Astrocyte (in vitro differentiated cells and primary cell): ENCODE measurements at regions not wholly inside any gene's neighbourhood (a gene's known extent, or its start where the extent isn't known, plus 50 kb on each side); places are given as distances from the start of the nearest gene placed in this dataset.

Experiments used
- DNase-seq: peaks from one replicate; pipeline ENCODE4 v3.0.0-alpha.2; 2010; ENCODE audit warnings: low read depth
- FAIRE-seq: peaks from 2 replicates; lab custom pipeline; 2011; peaks lifted over from hg19 to GRCh38; lab: Jason Lieb, UNC
- H2AFZ ChIP-seq: 2 replicates; pipeline ENCODE4 v1.6.0; 2012; ENCODE audit warnings: low read depth, low read length, inconsistent platforms
- H3K27ac ChIP-seq: 2 replicates; pipeline ENCODE4 v1.5.1; 2011; ENCODE audit warnings: low read depth, low read length, inconsistent platforms
- H3K27me3 ChIP-seq: 2 replicates; pipeline ENCODE4 v1.6.0; 2011; ENCODE audit warnings: low read length, inconsistent platforms; ENCODE audit not compliant: insufficient read depth
- H3K36me3 ChIP-seq: 2 replicates; pipeline ENCODE4 v1.5.1; 2011; ENCODE audit warnings: low read length, inconsistent platforms; ENCODE audit not compliant: insufficient read depth
- H3K4me1 ChIP-seq: 2 replicates; pipeline ENCODE4 v1.5.1; 2011; ENCODE audit warnings: low read length, inconsistent platforms; ENCODE audit not compliant: insufficient read depth
- H3K4me2 ChIP-seq: 2 replicates; pipeline ENCODE4 v1.6.0; 2012; ENCODE audit warnings: low read length, inconsistent platforms
- H3K4me3 ChIP-seq: 2 replicates; pipeline ENCODE4 v1.5.1; 2011; ENCODE audit warnings: low read depth, mild to moderate bottlenecking, low read length, inconsistent platforms; ENCODE audit not compliant: insufficient read depth
- H3K79me2 ChIP-seq: 2 replicates; pipeline ENCODE4 v1.6.0; 2012; ENCODE audit warnings: mild to moderate bottlenecking, low read length, inconsistent platforms; ENCODE audit not compliant: insufficient read depth
- H3K9ac ChIP-seq: 2 replicates; pipeline ENCODE4 v1.6.0; 2012; ENCODE audit warnings: mild to moderate bottlenecking, low read length, inconsistent platforms
- H3K9me3 ChIP-seq: 2 replicates; pipeline ENCODE4 v1.5.1; 2012; ENCODE audit warnings: low read depth, mild to moderate bottlenecking, low read length, inconsistent platforms; ENCODE audit not compliant: insufficient read depth
- H4K20me1 ChIP-seq: 2 replicates; pipeline ENCODE4 v1.6.0; 2012; ENCODE audit warnings: low read length, inconsistent platforms; ENCODE audit not compliant: insufficient read depth
- H3K27ac Mint-ChIP-seq: one replicate; pipeline ENCODE4 v1.8.0; 2021; ENCODE audit warnings: mild to moderate bottlenecking, mixed read lengths; ENCODE audit not compliant: unreplicated experiment
- H3K27me3 Mint-ChIP-seq: one replicate; pipeline ENCODE4 v1.8.0; 2021; ENCODE audit warnings: low read depth, mixed read lengths; ENCODE audit not compliant: unreplicated experiment
- H3K36me3 Mint-ChIP-seq: one replicate; pipeline ENCODE4 v1.8.0; 2021; ENCODE audit warnings: low read depth, mixed read lengths; ENCODE audit not compliant: unreplicated experiment
- H3K4me1 Mint-ChIP-seq: one replicate; pipeline ENCODE4 v1.8.0; 2021; ENCODE audit warnings: low read depth, mixed read lengths; ENCODE audit not compliant: unreplicated experiment
- H3K4me3 Mint-ChIP-seq: one replicate; pipeline ENCODE4 v1.8.0; 2021; ENCODE audit warnings: mild to moderate bottlenecking, moderate library complexity, mixed read lengths; ENCODE audit not compliant: unreplicated experiment
- H3K9me3 Mint-ChIP-seq: one replicate; pipeline ENCODE4 v1.8.0; 2021; ENCODE audit warnings: mild to moderate bottlenecking, mixed read lengths; ENCODE audit not compliant: unreplicated experiment
- CTCF ChIP-seq: IDR thresholded peaks from 2 replicates; pipeline ENCODE4 v1.5.1; 2011; ENCODE audit warnings: low read depth, mild to moderate bottlenecking, inconsistent platforms, low read length, moderate library complexity; ENCODE audit not compliant: insufficient read depth
- EZH2 ChIP-seq: IDR thresholded peaks from 2 replicates; pipeline ENCODE4 v1.6.1; 2012; ENCODE audit warnings: mild to moderate bottlenecking, low read length, inconsistent platforms; ENCODE audit not compliant: insufficient read depth

DNA sequence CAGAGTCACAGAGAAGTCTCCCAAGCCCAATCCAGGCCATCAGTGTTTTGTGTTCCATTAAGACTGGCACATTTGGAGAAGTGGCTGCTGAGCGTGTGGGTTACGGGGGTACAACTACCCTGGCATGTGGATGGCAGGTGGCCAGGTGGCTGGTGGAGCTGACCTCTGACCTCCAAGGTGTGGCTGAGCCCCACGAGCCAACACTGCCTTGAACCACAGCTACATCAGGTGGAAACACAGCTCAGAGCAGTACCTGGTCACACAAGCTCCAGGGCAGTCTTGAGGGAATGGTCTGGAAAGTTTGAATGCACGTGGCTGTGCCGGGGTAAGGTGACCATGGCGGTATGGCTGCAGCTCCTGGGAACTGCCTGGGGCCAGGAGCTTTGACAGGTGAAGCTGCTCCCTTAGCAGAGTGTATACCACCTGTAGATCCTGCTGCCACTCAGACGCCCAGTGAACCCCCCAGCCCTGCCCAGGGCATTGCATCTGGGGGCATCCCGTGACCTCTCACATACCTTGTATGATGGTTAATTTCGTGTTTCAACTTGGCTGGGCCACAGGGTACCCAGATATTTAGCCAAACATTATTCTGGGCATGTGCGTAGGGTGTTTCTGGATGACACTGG, 207.9 kb downstream of the GADD45G start:
- Histone ChIP-seq H3K4me2 (no peak overlapping the region), H3K9ac (no peak overlapping the region), H3K79me2 (no peaks in the 10 kb centered on the region), H4K20me1 (no peaks in the 10 kb centered on the region), H3K4me3 (no peak overlapping the region), H3K36me3 (no peaks in the 10 kb centered on the region), H3K4me1 (peaks cover 27% of the 10 kb centered on the region), H3K27me3 (no peaks in the 10 kb centered on the region), H3K9me3 (no peaks in the 10 kb centered on the region), H3K27ac (no peak overlapping the region), H2AFZ (no peak overlapping the region)
- Mint-ChIP-seq H3K36me3 (no peaks in the 10 kb centered on the region), H3K4me1 (peaks cover 13% of the 10 kb centered on the region), H3K4me3 (no peak overlapping the region), H3K9me3 (no peaks in the 10 kb centered on the region), H3K27ac (no peak overlapping the region), H3K27me3 (peaks cover 52% of the 10 kb centered on the region)
- DNase-seq (no peak), FAIRE-seq (no peak)
- no peak for TF ChIP-seq EZH2
- no peak for TF ChIP-seq CTCF

DNA sequence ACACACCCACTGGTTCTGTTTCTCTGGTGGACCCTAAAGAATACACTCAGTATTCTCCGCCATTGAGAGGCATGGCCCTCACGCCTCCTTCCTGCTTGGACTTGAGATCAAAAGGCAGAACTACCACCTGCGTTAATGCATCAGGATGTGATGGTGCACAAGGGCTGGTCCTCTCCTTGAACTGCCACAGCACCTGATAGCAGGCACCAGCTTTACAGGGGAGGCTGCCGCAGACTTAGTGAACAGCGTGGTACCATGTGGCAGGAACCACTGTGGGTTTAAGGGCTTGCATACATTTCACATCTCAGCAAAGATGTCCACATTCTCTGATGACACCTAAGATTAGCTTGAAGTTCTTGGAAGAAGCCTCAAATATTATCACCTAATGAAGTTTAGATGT, 208.7 kb downstream of the GADD45G start:
- FAIRE-seq = no peak

More for the DNA sequence above, 208.7 kb downstream of the GADD45G start:
- peaks cover 56% of the 10 kb centered on the region for H3K27me3 Mint-ChIP-seq
- H4K20me1 ChIP-seq = no peaks in the 10 kb centered on the region
- peaks cover 11% of the 10 kb centered on the region for H3K4me1 Mint-ChIP-seq
- H3K9ac ChIP-seq = no peak overlapping the region
- H3K4me1 ChIP-seq = peaks cover 19% of the 10 kb centered on the region
- H3K27ac ChIP-seq = no peak overlapping the region
- H3K4me2 ChIP-seq = no peak overlapping the region
- H2AFZ ChIP-seq = no peak overlapping the region
- H3K27ac Mint-ChIP-seq = no peak overlapping the region
- H3K9me3 Mint-ChIP-seq = no peaks in the 10 kb centered on the region
- TF ChIP-seq CTCF = no peak
- TF ChIP-seq EZH2 = no peak
- H3K36me3 ChIP-seq = no peaks in the 10 kb centered on the region
- no peaks in the 10 kb centered on the region for H3K27me3 ChIP-seq
- no peak overlapping the region for H3K4me3 ChIP-seq
- no peaks in the 10 kb centered on the region for H3K36me3 Mint-ChIP-seq
- no peak overlapping the region for H3K4me3 Mint-ChIP-seq
- no peaks in the 10 kb centered on the region for H3K9me3 ChIP-seq
- no peaks in the 10 kb centered on the region for H3K79me2 ChIP-seq
- DNase-seq = no peak
